ENCODE measurements at regions not wholly inside any gene's neighbourhood (a gene's known extent, or its start where the extent isn't known, plus 50 kb on each side); places are given as distances from the start of the nearest gene placed in this dataset.

- ATAC-seq = no peak
- TF ChIP-seq CSRNP3 (CRISPR knock-in tag; IDR thresholded peaks at IDR 0.05) = no peak
- no peak for TF ChIP-seq OSR1 (CRISPR knock-in tag; IDR thresholded peaks at IDR 0.05)
- no peak for TF ChIP-seq GLIS3 (CRISPR knock-in tag; IDR thresholded peaks at IDR 0.05)
- TF ChIP-seq SNAI2 (CRISPR knock-in tag; IDR thresholded peaks at IDR 0.05) = no peak
- TF ChIP-seq TOX (CRISPR knock-in tag; IDR thresholded peaks at IDR 0.05; ENCODE audit: borderline replicate concordance) = no peak
- no peak for TF ChIP-seq BACH2 (CRISPR knock-in tag; IDR thresholded peaks at IDR 0.05; ENCODE audit: borderline replicate concordance)
- TF ChIP-seq ESRRG (CRISPR knock-in tag; IDR thresholded peaks at IDR 0.05) = no peak
- no peak for TF ChIP-seq ZFP3 (CRISPR knock-in tag; IDR thresholded peaks at IDR 0.05)
- no peak for TF ChIP-seq TSHZ2 (CRISPR knock-in tag; IDR thresholded peaks at IDR 0.05)
- no peak for TF ChIP-seq RARB (CRISPR knock-in tag; IDR thresholded peaks at IDR 0.05)
- TF ChIP-seq ISL1 (CRISPR knock-in tag; IDR thresholded peaks at IDR 0.05) = no peak
- TF ChIP-seq PPARA (CRISPR knock-in tag; IDR thresholded peaks at IDR 0.05; ENCODE audit: borderline replicate concordance) = no peak
- no peak for TF ChIP-seq POU6F1 (CRISPR knock-in tag; IDR thresholded peaks at IDR 0.05; ENCODE audit: borderline replicate concordance, low read depth)
- TF ChIP-seq TCF4 (CRISPR knock-in tag; IDR thresholded peaks at IDR 0.05; ENCODE audit: borderline replicate concordance) = no peak
- TF ChIP-seq CSDC2 (CRISPR knock-in tag; IDR thresholded peaks at IDR 0.05) = no peak
- TF ChIP-seq, protein P1, sequence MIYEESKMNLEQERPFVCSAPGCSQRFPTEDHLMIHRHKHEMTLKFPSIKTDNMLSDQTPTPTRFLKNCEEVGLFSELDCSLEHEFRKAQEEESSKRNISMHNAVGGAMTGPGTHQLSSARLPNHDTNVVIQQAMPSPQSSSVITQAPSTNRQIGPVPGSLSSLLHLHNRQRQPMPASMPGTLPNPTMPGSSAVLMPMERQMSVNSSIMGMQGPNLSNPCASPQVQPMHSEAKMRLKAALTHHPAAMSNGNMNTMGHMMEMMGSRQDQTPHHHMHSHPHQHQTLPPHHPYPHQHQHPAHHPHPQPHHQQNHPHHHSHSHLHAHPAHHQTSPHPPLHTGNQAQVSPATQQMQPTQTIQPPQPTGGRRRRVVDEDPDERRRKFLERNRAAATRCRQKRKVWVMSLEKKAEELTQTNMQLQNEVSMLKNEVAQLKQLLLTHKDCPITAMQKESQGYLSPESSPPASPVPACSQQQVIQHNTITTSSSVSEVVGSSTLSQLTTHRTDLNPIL (CRISPR knock-in tag; IDR thresholded peaks at IDR 0.05; ENCODE audit: low read depth) = no peak
- TF ChIP-seq ARNTL (CRISPR knock-in tag; IDR thresholded peaks at IDR 0.05; ENCODE audit: borderline replicate concordance, low read depth) = no peak
- TF ChIP-seq PATZ1 (CRISPR knock-in tag; IDR thresholded peaks at IDR 0.05; ENCODE audit: borderline replicate concordance) = no peak
- TF ChIP-seq ZC3H10 (CRISPR knock-in tag; IDR thresholded peaks at IDR 0.05) = no peak
Observed at GRCh38 chr7:16978358-16979244, 96.8 kb upstream of the AGR3 start.

DNA sequence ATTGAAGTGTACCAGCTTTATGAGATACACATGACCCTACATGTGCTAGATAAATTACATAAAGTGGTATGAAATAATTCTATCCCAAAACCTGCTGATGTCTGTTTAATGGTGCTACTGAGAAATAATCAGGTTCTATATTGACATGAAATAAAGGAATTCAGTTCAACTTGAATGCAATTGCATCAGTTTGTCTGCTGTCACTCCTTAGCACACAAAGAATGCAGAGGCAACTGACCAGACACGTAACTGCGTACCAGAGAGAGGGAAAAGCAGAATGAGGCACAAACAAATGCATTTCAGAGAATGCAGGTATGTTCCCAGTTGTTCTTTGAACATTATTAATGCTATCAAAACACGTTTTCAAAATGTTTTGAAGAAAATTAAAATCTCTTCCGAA lies 98.8 kb upstream of the AGR3 start:
- TF ChIP-seq BACH2 (CRISPR knock-in tag; IDR thresholded peaks at IDR 0.05; ENCODE audit: borderline replicate concordance) (no peak), ISL1 (CRISPR knock-in tag; IDR thresholded peaks at IDR 0.05) (no peak), POU6F1 (CRISPR knock-in tag; IDR thresholded peaks at IDR 0.05; ENCODE audit: borderline replicate concordance, low read depth) (no peak), ZNF8 (CRISPR knock-in tag; IDR thresholded peaks at IDR 0.05) (no peak), ZC3H10 (CRISPR knock-in tag; IDR thresholded peaks at IDR 0.05) (no peak), RARB (CRISPR knock-in tag; IDR thresholded peaks at IDR 0.05) (no peak), ESRRG (CRISPR knock-in tag; IDR thresholded peaks at IDR 0.05) (no peak), TOX (CRISPR knock-in tag; IDR thresholded peaks at IDR 0.05; ENCODE audit: borderline replicate concordance) (no peak)
- no peak for ATAC-seq

All from SK-N-SH treated with all-trans-retinoic acid at 6 μM for 48 hours (cell line).